ENCODE measurements at regions not wholly inside any gene's neighbourhood (a gene's known extent, or its start where the extent isn't known, plus 50 kb on each side); places are given as distances from the start of the nearest gene placed in this dataset.

DNA sequence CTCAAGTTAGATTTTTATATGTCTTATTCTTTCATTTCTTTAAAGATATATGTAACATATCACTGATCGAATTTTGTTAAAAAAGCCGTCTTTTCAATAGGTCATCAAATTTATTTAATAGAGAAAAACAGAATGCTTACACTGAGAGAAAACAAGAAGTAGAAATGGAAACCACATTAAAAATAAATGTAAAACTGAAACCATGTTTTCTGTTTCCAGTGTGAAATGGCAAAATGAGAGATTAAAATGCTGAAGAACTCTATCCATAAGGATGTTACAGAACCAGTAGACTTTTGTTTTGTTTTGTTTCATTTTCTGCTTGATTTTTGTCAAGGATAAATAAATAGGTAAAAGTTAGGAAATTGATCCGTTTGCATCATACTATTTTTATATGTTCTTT is 210.1 kb downstream of the PRDM9 start:
- Mint-ChIP-seq H3K36me3 (ENCODE audit: low read depth) (no peaks in the 10 kb centered on the region), H3K4me1 (no peaks in the 10 kb centered on the region), H3K27ac (ENCODE audit: unreplicated experiment) (no peak overlapping the region)

DNA sequence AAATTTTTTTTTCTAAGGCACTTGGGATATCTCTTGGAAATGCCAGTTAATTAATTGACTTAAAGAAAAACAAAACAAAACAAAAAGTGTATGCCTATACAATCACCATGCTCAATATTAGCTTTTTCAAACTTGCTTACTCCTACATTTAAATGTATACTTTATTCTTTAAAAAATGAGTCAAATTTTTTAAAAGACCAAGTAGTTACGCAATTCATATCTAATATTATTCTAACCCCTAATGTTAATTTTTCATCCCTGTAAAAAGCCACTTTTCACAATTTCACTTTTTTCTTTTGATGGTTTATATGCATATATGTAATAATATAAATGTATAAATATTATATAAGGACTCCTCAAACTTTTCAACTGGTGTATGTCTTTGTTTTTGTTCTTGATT is 211.2 kb downstream of the PRDM9 start:
- no peaks in the 10 kb centered on the region for H3K27me3 Mint-ChIP-seq (ENCODE audit: low read depth)
- H3K27ac Mint-ChIP-seq (ENCODE audit: unreplicated experiment): no peak overlapping the region
- H3K36me3 Mint-ChIP-seq (ENCODE audit: low read depth): no peaks in the 10 kb centered on the region
- TF ChIP-seq, protein P1, sequence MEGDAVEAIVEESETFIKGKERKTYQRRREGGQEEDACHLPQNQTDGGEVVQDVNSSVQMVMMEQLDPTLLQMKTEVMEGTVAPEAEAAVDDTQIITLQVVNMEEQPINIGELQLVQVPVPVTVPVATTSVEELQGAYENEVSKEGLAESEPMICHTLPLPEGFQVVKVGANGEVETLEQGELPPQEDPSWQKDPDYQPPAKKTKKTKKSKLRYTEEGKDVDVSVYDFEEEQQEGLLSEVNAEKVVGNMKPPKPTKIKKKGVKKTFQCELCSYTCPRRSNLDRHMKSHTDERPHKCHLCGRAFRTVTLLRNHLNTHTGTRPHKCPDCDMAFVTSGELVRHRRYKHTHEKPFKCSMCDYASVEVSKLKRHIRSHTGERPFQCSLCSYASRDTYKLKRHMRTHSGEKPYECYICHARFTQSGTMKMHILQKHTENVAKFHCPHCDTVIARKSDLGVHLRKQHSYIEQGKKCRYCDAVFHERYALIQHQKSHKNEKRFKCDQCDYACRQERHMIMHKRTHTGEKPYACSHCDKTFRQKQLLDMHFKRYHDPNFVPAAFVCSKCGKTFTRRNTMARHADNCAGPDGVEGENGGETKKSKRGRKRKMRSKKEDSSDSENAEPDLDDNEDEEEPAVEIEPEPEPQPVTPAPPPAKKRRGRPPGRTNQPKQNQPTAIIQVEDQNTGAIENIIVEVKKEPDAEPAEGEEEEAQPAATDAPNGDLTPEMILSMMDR (conservative IDR thresholded peaks at IDR 0.05): no peak
- no peak for DNase-seq (ENCODE audit: low read depth, low spot score)
- H3K9me3 Mint-ChIP-seq: peaks cover 2% of the 10 kb centered on the region
- no peaks in the 10 kb centered on the region for H3K4me1 Mint-ChIP-seq
- H3K4me3 Mint-ChIP-seq: no peak overlapping the region

More for the DNA sequence above, 210.1 kb downstream of the PRDM9 start:
- Mint-ChIP-seq H3K27me3 (ENCODE audit: low read depth) (no peaks in the 10 kb centered on the region), H3K9me3 (peaks cover 4% of the 10 kb centered on the region), H3K4me3 (no peak overlapping the region)
- TF ChIP-seq, protein P1 (conservative IDR thresholded peaks at IDR 0.05): no peak
- DNase-seq (ENCODE audit: low read depth, low spot score): no peak

DNA sequence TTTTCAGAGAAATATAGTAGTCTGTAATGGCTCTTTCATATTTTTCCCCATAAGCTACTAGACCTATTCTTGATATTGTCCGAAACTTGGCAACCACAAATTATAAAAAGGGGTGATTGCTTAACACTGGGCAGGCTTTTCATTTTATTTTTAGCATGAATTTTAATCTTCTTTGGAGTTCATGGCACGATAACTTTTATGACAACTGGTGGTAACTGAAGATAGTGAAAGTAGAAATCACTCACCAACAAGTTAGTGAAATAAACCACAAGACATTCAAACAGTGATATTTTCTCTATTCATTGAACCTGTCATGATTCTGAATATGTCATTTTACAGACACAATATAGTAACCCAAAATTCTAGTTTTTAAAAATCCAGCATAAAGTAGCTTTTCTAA is 213.9 kb downstream of the PRDM9 start:
- Mint-ChIP-seq H3K4me1 (no peaks in the 10 kb centered on the region), H3K4me3 (no peak overlapping the region), H3K27me3 (ENCODE audit: low read depth) (no peaks in the 10 kb centered on the region), H3K36me3 (ENCODE audit: low read depth) (no peaks in the 10 kb centered on the region), H3K27ac (ENCODE audit: unreplicated experiment) (no peak overlapping the region), H3K9me3 (no peaks in the 10 kb centered on the region)
- TF ChIP-seq, protein P1 (conservative IDR thresholded peaks at IDR 0.05): no peak
- DNase-seq (ENCODE audit: low read depth, low spot score): no peak

DNA sequence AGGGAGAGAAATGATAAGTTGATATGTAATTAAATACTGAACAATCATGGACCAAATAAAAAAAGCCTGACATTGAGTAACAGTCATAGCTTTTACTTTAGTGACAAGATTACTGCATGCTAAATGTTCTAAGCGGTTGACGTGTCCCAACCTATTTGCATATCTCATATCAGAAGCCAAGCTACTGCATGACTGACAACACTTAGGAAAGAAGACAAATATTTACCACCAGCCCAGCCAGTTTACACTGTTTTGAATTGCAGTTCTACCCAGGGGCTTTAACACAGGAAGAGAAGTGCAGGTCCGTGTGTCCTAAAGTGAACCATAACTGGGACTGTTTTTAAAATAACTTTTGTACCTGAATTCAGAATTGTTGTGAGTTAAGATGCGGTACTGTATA is 219.9 kb downstream of the PRDM9 start:
- no peak for DNase-seq (ENCODE audit: low read depth, low spot score)
- Mint-ChIP-seq H3K9me3 (no peaks in the 10 kb centered on the region), H3K4me1 (no peaks in the 10 kb centered on the region), H3K27me3 (ENCODE audit: low read depth) (no peaks in the 10 kb centered on the region), H3K4me3 (no peak overlapping the region), H3K27ac (ENCODE audit: unreplicated experiment) (no peak overlapping the region), H3K36me3 (ENCODE audit: low read depth) (no peaks in the 10 kb centered on the region)
- TF ChIP-seq, protein P1 (conservative IDR thresholded peaks at IDR 0.05): no peak

DNA sequence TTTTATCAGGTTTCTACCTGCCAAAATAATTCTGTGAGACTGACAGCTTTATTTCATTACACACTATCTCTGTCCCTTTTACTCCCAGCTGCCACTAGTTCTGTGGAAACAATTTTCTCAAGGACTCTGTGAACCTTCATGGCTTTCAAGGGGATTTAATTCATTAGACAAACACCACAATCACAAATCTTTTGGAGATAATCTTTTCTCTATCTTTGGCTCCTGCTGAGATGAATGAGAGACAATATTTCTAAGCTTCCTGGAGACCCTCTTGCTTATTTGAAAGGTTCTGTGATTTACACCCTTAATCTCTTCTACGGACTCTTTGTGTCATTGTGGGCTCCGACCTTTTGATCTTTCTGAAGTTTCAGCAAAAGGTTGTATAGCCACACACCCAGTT is 222.6 kb downstream of the PRDM9 start:
- Mint-ChIP-seq H3K36me3 (ENCODE audit: low read depth) (no peaks in the 10 kb centered on the region), H3K4me3 (no peak overlapping the region), H3K9me3 (no peaks in the 10 kb centered on the region), H3K27ac (ENCODE audit: unreplicated experiment) (no peak overlapping the region), H3K4me1 (no peaks in the 10 kb centered on the region), H3K27me3 (ENCODE audit: low read depth) (no peaks in the 10 kb centered on the region)
- TF ChIP-seq, protein P1 (conservative IDR thresholded peaks at IDR 0.05): no peak
- DNase-seq (ENCODE audit: low read depth, low spot score): no peak

DNA sequence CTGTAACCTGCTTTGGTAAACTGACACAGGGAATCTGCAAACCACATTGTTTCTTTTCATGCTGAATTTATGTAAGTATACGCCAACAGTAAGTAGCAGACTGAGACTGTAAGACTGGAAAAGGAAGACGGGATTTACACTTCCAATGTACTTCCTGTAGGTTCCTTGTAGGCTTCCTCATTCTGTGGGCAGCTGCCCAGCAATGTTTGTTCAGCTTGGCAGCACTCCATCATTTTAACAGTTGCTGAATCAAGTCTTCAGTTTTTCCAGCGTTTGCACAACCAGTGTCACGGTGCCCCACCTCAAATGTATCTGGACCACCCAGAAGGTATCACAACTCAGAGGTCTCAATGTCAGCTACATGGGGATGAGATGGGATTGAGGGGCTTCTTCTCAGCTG is 232.6 kb downstream of the PRDM9 start:
- no peak overlapping the region for H3K4me3 Mint-ChIP-seq
- TF ChIP-seq, protein P1 (conservative IDR thresholded peaks at IDR 0.05): no peak

More for the DNA sequence above, 232.6 kb downstream of the PRDM9 start:
- no peaks in the 10 kb centered on the region for H3K36me3 Mint-ChIP-seq (ENCODE audit: low read depth)
- no peaks in the 10 kb centered on the region for H3K27me3 Mint-ChIP-seq (ENCODE audit: low read depth)
- no peak for DNase-seq (ENCODE audit: low read depth, low spot score)
- no peak overlapping the region for H3K27ac Mint-ChIP-seq (ENCODE audit: unreplicated experiment)
- no peaks in the 10 kb centered on the region for H3K9me3 Mint-ChIP-seq
- H3K4me1 Mint-ChIP-seq: no peaks in the 10 kb centered on the region

Measured in neural crest cell (in vitro differentiated cells).